Transverse colon (tissue), 4 donors: ENCODE measurements at regions not wholly inside any gene's neighbourhood (a gene's known extent, or its start where the extent isn't known, plus 50 kb on each side); places are given as distances from the start of the nearest gene placed in this dataset.

Experiments
- DNase-seq: peaks from one replicate; pipeline ENCODE4 v3.0.0-alpha.2; 2019
- H3K27ac ChIP-seq, 4 donors: fragments of 200-600 bp; sonication (generic); 2 replicates each; pipeline ENCODE4 v1.5.1; 2016 to 2018; ENCODE audit warnings: inconsistent platforms in 4 of 4
- H3K27me3 ChIP-seq: fragments of 200-600 bp; sonication (generic); 2 replicates; pipeline ENCODE4 v1.5.1; 2017; ENCODE audit warnings: inconsistent platforms
- H3K36me3 ChIP-seq, 4 donors: fragments of 200-600 bp; sonication (generic); 2 replicates each; pipeline ENCODE4 v1.5.1; 2017 to 2019; ENCODE audit warnings: inconsistent platforms in 4 of 4
- H3K4me1 ChIP-seq, 4 donors: fragments of 200-600 bp; sonication (generic); 2 replicates each; pipeline ENCODE4 v1.5.1; 2017 to 2020; ENCODE audit warnings: inconsistent platforms in 4 of 4
- H3K4me3 ChIP-seq, 4 donors: fragments of 200-600 bp; sonication (generic); 1 replicate in 1 of 4; 2 replicates in 3 of 4; pipeline versions ENCODE4 v1.5.1 to v1.6.1; 2017 to 2019; ENCODE audit warnings: inconsistent platforms in 4 of 4
- H3K9me3 ChIP-seq, 2 donors: fragments of 200-600 bp; sonication (generic); 2 replicates each; pipeline ENCODE4 v1.5.1; 2017 to 2019; ENCODE audit warnings: inconsistent platforms in 2 of 2
- CTCF ChIP-seq, 5 experiments: fragments of 200-600 bp in 3 of 5; fragments of 450-650 bp in 2 of 5; sonication (generic) in 3 of 5; IDR thresholded peaks; 1 replicate in 2 of 5; 2 replicates in 3 of 5; pipeline ENCODE4 v1.5.1; 2016 to 2017; ENCODE audit warnings: antibody characterized with exemption in 5 of 5, inconsistent platforms in 3 of 5, mild to moderate bottlenecking in 2 of 5, moderate library complexity in 1 of 5
- EP300 ChIP-seq: sonication (generic); formaldehyde crosslinking; IDR thresholded peaks from one replicate; pipeline ENCODE4 v1.6.1; 2017; ENCODE audit warnings: antibody characterized with exemption, low read depth
- POLR2A ChIP-seq: fragments of 450-650 bp; IDR thresholded peaks from one replicate; pipeline ENCODE4 v1.6.1; 2016; ENCODE audit warnings: antibody characterized with exemption, mild to moderate bottlenecking, moderate library complexity
- POLR2AphosphoS5 ChIP-seq, 3 donors: sonication (generic); formaldehyde crosslinking; IDR thresholded peaks; one replicate each; pipeline ENCODE4 v1.6.1; 2016; ENCODE audit warnings: antibody characterized with exemption in 3 of 3
- WGBS, 2 donors: methylation state at CpG; one replicate each; pipeline ENCODE4 v1.1.5; 2018; ENCODE audit warnings: low coverage in 1 of 2; 5-methylcytosine and 5-hydroxymethylcytosine counted together
- in situ Hi-C, 4 donors: fragments of 200-750 bp; cut with MboI; loops; one replicate each; pipeline versions ENCODE4 v1.15.0 to v1.15.1; 2017; ENCODE audit warnings: low sequenced_read_pairs in 3 of 4, low pct_ligation_motif_present in 1 of 4, low pct_unique_long_range_greater_than_20kb in 1 of 4
- intact Hi-C: fragments of 100-400 bp; cut with DNase I; formaldehyde crosslinking; loops from one replicate; pipeline ENCODE4 v1.15.1; 2023; ENCODE audit warnings: low total_unique reads

- no peak for TF ChIP-seq CTCF (IDR thresholded peaks at IDR 0.05)
- no peak for TF ChIP-seq EP300
- TF ChIP-seq POLR2AphosphoS5 (IDR thresholded peaks at IDR 0.05): no peak
- TF ChIP-seq POLR2A: no peak
- no peak for DNase-seq
- no peak overlapping the region for H3K4me3 ChIP-seq
- in situ Hi-C loops (loop anchor here in 2 of 4 donors (10.0 to 25.0 kb wide), 2 partner anchors 524 to 826 kb away; no protein-coding TSS in a partner anchor), intact Hi-C loops (no loop called here)
- no peak overlapping the region for H3K27ac ChIP-seq
- H3K4me1 ChIP-seq: no peaks in the 10 kb centered on the region
- 89% methylated on average over 4 of the region's 4 CpGs for WGBS, 2 donors
- H3K9me3 ChIP-seq: no peaks in the 10 kb centered on the region
- no peaks in the 10 kb centered on the region for H3K27me3 ChIP-seq
- no peaks in the 10 kb centered on the region for H3K36me3 ChIP-seq
Observed at GRCh38 chr15:47460795-47461573, 256.3 kb upstream of the SEMA6D start.

GRCh38 chr15:47461652-47462141, 255.6 kb upstream of the SEMA6D start:
- no peak for DNase-seq
- Histone ChIP-seq H3K9me3 (no peaks in the 10 kb centered on the region), H3K36me3 (no peaks in the 10 kb centered on the region), H3K27me3 (no peaks in the 10 kb centered on the region), H3K27ac (no peak overlapping the region), H3K4me1 (no peaks in the 10 kb centered on the region), H3K4me3 (no peak overlapping the region)
- intact Hi-C loops (no loop called here), in situ Hi-C loops (loop anchor here in 2 of 4 donors (10.0 to 25.0 kb wide), 2 partner anchors 523 to 826 kb away; no protein-coding TSS in a partner anchor)
- TF ChIP-seq CTCF (IDR thresholded peaks at IDR 0.05): no peak
- TF ChIP-seq POLR2AphosphoS5 (IDR thresholded peaks at IDR 0.05): no peak
- TF ChIP-seq EP300: no peak
- TF ChIP-seq POLR2A: no peak
- WGBS, 2 donors: 87 to 95% methylated on average over 3 of the region's 3 CpGs

GRCh38 chr15:47466357-47466756, 250.9 kb upstream of the SEMA6D start:
- intact Hi-C loops (no loop called here), in situ Hi-C loops (loop anchor here in 2 of 4 donors (10.0 to 25.0 kb wide), 2 partner anchors 518 to 821 kb away; no protein-coding TSS in a partner anchor)
- Histone ChIP-seq H3K27me3 (no peaks in the 10 kb centered on the region), H3K27ac (no peak overlapping the region), H3K4me1 (no peaks in the 10 kb centered on the region), H3K4me3 (no peak overlapping the region), H3K9me3 (no peaks in the 10 kb centered on the region), H3K36me3 (no peaks in the 10 kb centered on the region)
- TF ChIP-seq POLR2A (no peak), POLR2AphosphoS5 (IDR thresholded peaks at IDR 0.05) (no peak), CTCF (IDR thresholded peaks at IDR 0.05) (no peak), EP300 (no peak)
- 47 to 78% methylated on average over 1 of the region's 1 CpG for WGBS, 2 donors
- DNase-seq: no peak

- no peak overlapping the region for H3K4me3 ChIP-seq
- no peaks in the 10 kb centered on the region for H3K27me3 ChIP-seq
- WGBS, 2 donors: 81 to 100% methylated on average over 2 to 4 of the region's 4 CpGs
- DNase-seq: no peak
- in situ Hi-C loops (loop anchor here in 1 of 4 donors (25.0 kb wide), 1 partner anchor 816 kb away; no protein-coding TSS in a partner anchor), intact Hi-C loops (no loop called here)
- TF ChIP-seq EP300: no peak
- no peak for TF ChIP-seq POLR2AphosphoS5 (IDR thresholded peaks at IDR 0.05)
- no peak for TF ChIP-seq CTCF (IDR thresholded peaks at IDR 0.05)
- H3K4me1 ChIP-seq: no peaks in the 10 kb centered on the region
- no peaks in the 10 kb centered on the region for H3K36me3 ChIP-seq
- no peak overlapping the region for H3K27ac ChIP-seq
- no peaks in the 10 kb centered on the region for H3K9me3 ChIP-seq
Observed at GRCh38 chr15:47470983-47471382, 246.3 kb upstream of the SEMA6D start.
